Kidney epithelial cell (primary cell): ENCODE measurements at regions not wholly inside any gene's neighbourhood (a gene's known extent, or its start where the extent isn't known, plus 50 kb on each side); places are given as distances from the start of the nearest gene placed in this dataset.

Experiments
- DNase-seq: peaks from one replicate; pipeline ENCODE4 v3.0.0-alpha.2; 2010; ENCODE audit warnings: low read depth
- H3K27me3 ChIP-seq: 2 replicates; pipeline ENCODE4 v1.6.0; 2011; ENCODE audit warnings: low read length; ENCODE audit not compliant: control insufficient read depth, insufficient read depth
- H3K36me3 ChIP-seq: 2 replicates; pipeline ENCODE4 v1.5.1; 2011; ENCODE audit warnings: low read length; ENCODE audit not compliant: control insufficient read depth, insufficient read depth
- H3K4me3 ChIP-seq: 2 replicates; pipeline ENCODE4 v1.5.1; 2011; ENCODE audit warnings: low read depth, mild to moderate bottlenecking, control low read depth, low read length
- TF ChIP-seq, protein P1 (sequence below): IDR thresholded peaks from 2 replicates; pipeline ENCODE4 v1.5.1; 2011; ENCODE audit warnings: mild to moderate bottlenecking, moderate library complexity, low read length, control low read depth, inconsistent platforms; ENCODE audit not compliant: insufficient read depth, poor library complexity, severe bottlenecking

DNA sequence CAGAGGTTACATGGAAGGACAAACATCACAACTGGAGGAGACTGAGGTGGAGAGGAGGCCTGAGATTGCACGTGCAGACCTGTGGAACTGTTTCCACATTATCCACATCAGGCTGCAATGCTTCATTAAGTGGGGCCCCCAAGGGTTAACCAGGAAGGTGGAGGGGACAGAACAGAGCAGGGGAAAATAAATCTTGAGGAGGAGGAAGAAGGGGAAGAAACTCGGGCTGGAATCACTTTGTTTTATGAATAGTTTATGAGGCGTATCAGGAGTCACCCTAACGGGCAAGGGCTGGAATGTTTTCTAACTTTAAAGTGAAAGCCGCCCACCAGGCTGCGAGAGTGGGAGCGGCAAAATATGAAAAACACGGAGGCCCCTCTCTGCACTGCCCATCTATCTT is 154.9 kb downstream of the WNT5A start:
- Histone ChIP-seq H3K4me3 (no peak overlapping the region), H3K36me3 (no peaks in the 10 kb centered on the region), H3K27me3 (no peaks in the 10 kb centered on the region)
- TF ChIP-seq, protein P1, sequence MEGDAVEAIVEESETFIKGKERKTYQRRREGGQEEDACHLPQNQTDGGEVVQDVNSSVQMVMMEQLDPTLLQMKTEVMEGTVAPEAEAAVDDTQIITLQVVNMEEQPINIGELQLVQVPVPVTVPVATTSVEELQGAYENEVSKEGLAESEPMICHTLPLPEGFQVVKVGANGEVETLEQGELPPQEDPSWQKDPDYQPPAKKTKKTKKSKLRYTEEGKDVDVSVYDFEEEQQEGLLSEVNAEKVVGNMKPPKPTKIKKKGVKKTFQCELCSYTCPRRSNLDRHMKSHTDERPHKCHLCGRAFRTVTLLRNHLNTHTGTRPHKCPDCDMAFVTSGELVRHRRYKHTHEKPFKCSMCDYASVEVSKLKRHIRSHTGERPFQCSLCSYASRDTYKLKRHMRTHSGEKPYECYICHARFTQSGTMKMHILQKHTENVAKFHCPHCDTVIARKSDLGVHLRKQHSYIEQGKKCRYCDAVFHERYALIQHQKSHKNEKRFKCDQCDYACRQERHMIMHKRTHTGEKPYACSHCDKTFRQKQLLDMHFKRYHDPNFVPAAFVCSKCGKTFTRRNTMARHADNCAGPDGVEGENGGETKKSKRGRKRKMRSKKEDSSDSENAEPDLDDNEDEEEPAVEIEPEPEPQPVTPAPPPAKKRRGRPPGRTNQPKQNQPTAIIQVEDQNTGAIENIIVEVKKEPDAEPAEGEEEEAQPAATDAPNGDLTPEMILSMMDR, result no peak
- DNase-seq, result no peak

DNA sequence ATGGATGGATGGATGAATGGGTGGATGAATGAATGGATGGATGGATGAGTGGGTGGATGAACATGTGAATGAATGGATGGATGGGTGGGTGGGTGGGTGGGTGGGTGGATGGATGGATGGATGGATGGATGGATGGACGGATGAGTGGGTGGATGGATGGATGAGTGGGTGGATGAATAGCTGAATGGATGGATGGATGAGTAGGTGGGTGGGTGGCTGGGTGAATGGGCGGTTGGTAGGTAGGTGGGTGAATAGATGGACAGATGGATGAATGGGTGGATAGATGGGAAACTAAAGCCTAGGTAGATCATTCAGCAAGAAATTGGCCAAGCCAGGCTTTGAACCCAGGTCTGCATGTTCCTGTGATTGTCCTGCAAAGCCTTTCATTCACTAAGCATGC is 155.6 kb downstream of the WNT5A start:
- Histone ChIP-seq H3K36me3 (no peaks in the 10 kb centered on the region), H3K4me3 (no peak overlapping the region), H3K27me3 (no peaks in the 10 kb centered on the region)
- DNase-seq, result no peak
- TF ChIP-seq, protein P1, result no peak

DNA sequence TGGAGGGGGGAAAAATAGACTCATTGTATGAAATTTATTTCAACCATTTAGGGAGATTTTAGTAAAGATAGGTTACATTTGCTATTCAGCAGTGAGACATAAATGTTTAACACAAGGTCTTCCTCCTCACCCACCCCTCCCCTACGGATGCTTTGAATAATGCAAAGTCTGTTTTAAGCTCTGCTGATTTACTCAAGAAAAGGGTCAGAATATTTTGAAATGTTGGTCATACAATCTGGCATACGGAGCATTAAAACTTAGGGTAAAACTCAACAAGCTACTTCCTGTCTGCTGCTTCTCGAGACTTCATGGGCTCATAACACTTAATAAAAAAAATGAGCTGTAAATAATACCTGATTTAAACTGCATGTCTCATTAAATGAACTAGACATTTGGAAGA is 156.3 kb downstream of the WNT5A start:
- TF ChIP-seq, protein P1, result no peak
- Histone ChIP-seq H3K27me3 (no peaks in the 10 kb centered on the region), H3K36me3 (no peaks in the 10 kb centered on the region), H3K4me3 (no peak overlapping the region)
- no peak for DNase-seq

DNA sequence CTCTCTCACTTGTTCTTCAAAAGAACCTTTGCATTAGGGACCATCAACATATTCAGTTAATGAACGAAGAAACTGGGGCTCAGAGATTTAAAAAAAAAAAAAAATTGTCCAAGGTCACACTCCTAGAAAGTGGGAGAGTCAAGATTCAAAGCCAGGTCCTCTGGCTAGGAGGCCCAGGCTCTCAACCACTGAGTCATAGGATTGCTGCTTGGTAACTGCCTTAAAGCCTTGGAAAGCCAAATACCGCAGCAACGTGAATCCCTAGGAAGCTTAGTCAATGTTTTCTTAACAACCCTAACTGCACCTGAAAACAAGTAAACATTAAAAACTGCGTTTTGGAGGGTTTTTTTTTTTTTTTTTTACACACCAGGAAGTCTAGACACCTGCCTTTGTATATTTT is 156.8 kb downstream of the WNT5A start:
- H3K4me3 ChIP-seq, result no peak overlapping the region
- DNase-seq, result peak; percentile 97

DNA sequence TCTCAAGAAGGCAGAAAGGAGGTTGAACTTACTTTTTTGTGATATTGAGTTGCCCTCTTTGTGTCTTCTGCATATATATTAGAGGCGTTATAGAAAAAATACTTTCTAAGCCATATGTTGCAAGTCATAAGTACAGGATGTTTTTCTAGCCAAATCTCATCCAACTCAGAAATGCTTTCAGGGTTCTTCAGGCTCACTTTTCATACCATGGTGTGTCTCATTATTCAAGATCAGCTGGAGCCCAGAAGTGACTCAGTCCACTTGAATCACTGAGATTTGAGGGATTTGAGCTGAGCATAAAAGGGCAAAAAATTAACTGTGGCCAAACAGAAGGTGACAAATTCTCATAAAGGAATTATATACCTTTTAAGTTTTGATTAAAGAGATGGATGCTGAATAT is 157.3 kb downstream of the WNT5A start:
- no peak overlapping the region for H3K4me3 ChIP-seq
- TF ChIP-seq, protein P1, result no peak
- DNase-seq, result peak; percentile 76
- H3K36me3 ChIP-seq, result no peaks in the 10 kb centered on the region
- H3K27me3 ChIP-seq, result no peaks in the 10 kb centered on the region

More for the DNA sequence above, 156.8 kb downstream of the WNT5A start:
- Histone ChIP-seq H3K36me3 (no peaks in the 10 kb centered on the region), H3K27me3 (no peaks in the 10 kb centered on the region)
- TF ChIP-seq, protein P1, result no peak

DNA sequence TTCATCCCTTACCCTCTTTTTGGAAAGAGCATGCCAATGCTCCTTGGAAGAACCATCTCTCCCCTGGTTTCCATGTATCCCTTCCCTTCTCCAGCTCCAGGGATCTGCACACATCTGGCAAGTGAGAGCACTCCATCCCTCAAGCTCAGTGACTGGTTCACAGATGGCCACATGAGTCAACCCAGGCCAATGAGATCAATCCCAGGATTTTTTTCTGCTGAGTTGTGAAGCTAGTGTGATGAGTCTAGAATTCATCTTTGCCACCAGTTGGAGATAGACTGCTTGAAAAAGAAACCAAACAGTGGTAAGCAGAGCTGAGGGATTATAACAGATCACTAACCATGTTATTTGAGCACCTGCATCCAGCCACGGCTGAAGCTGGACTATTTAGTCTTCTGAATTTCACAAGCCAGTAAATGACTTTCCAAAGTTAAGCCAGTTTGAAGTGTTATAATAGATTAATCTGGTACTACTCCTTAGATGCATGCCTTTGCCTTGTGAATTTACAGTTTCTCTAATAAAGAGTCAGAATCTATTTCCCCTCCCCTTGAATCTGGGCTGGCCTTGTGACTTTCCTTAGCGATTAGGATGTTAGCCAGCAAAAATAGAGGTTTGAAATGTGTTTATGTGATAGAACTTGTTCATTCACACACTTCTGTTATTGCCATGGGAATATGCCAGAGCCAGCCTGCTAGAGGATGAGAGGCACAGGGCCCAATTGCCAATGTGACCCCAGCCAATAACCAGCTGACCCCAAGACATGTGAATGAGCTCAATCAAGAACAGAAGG is 159.8 kb downstream of the WNT5A start:
- Histone ChIP-seq H3K27me3 (no peaks in the 10 kb centered on the region), H3K36me3 (no peaks in the 10 kb centered on the region), H3K4me3 (no peak overlapping the region)
- TF ChIP-seq, protein P1, result no peak
- no peak for DNase-seq
